H1 (cell line): ENCODE measurements at regions not wholly inside any gene's neighbourhood (a gene's known extent, or its start where the extent isn't known, plus 50 kb on each side); places are given as distances from the start of the nearest gene placed in this dataset.

Experiments used
- CTCF ChIA-PET: fragments of 300-600 bp; sonication (Branson Sonifier 250); formaldehyde crosslinking; loops from one replicate; lab custom pipeline; 2021; ENCODE audit not compliant: partially characterized antibody; lab: Charles Lee
- POLR2A ChIA-PET: fragments of 300-600 bp; sonication (Branson Sonifier 250); formaldehyde crosslinking; loops from one replicate; lab custom pipeline; 2021; ENCODE audit warnings: inconsistent platforms; ENCODE audit not compliant: partially characterized antibody; lab: Charles Lee
- DNase-seq, 2 experiments: peaks; one replicate each; pipeline versions ENCODE4 v3.0.0 to v3.0.0-alpha.2; 2010 to 2022; ENCODE audit warnings: low spot score in 2 of 2, low read depth in 1 of 2, mixed read lengths in 1 of 2
- FAIRE-seq: peaks from 2 replicates; lab custom pipeline; 2011; peaks lifted over from hg19 to GRCh38; lab: Jason Lieb, UNC
- H2AFZ ChIP-seq: 2 replicates; pipeline ENCODE4 v1.8.1; 2012; ENCODE audit warnings: low read length, inconsistent platforms
- H2AK5ac ChIP-seq: 2 replicates; pipeline ENCODE4 v1.6.1; 2013; ENCODE audit warnings: low read depth, low read length
- H2BK120ac ChIP-seq: replicated peaks from 2 replicates; pipeline ENCODE3; 2013; ENCODE audit warnings: low read depth, low read length, inconsistent platforms
- H2BK12ac ChIP-seq: 2 replicates; pipeline ENCODE4 v1.6.1; 2013; ENCODE audit warnings: low read depth, low read length
- H2BK15ac ChIP-seq: 2 replicates; pipeline ENCODE4 v1.6.1; 2013; ENCODE audit warnings: low read length
- H2BK20ac ChIP-seq: 2 replicates; pipeline ENCODE4 v1.6.1; 2013; ENCODE audit warnings: low read length
- H2BK5ac ChIP-seq: 2 replicates; pipeline ENCODE4 v1.6.1; 2013; ENCODE audit warnings: low read depth, low read length
- H3K14ac ChIP-seq: 2 replicates; pipeline ENCODE4 v1.6.1; 2013; ENCODE audit warnings: inconsistent platforms; ENCODE audit not compliant: insufficient read length
- H3K18ac ChIP-seq: 2 replicates; pipeline ENCODE4 v1.6.1; 2013; ENCODE audit warnings: low read length; ENCODE audit errors: extremely low read depth
- H3K23ac ChIP-seq: 2 replicates; pipeline ENCODE4 v1.6.1; 2013; ENCODE audit warnings: inconsistent platforms; ENCODE audit not compliant: insufficient read length
- H3K23me2 ChIP-seq: 2 replicates; pipeline ENCODE4 v1.6.1; 2013; ENCODE audit warnings: low read depth, low read length
- H3K27ac ChIP-seq: 2 replicates; pipeline ENCODE4 v1.6.1; 2011; ENCODE audit warnings: low read depth, low read length, inconsistent platforms
- H3K27me3 ChIP-seq, 4 experiments: replicated peaks in 1 of 4; 1 replicate in 1 of 4; 2 replicates in 3 of 4; pipeline versions ENCODE4 v1.6.1 to v1.8.1; 2011 to 2013; ENCODE audit warnings: low read length in 3 of 4, mild to moderate bottlenecking in 3 of 4, inconsistent platforms in 2 of 4, mixed read lengths in 2 of 4, moderate library complexity in 1 of 4; ENCODE audit not compliant: control insufficient read depth in 3 of 4, insufficient read depth in 3 of 4; ENCODE audit errors: extremely low read depth in 1 of 4
- H3K36me3 ChIP-seq, 4 experiments: 2 replicates each; pipeline versions ENCODE4 v1.6.1 to v1.8.1; 2011 to 2013; ENCODE audit warnings: mild to moderate bottlenecking in 4 of 4, low read length in 3 of 4, moderate library complexity in 2 of 4, control low read depth in 1 of 4, inconsistent platforms in 1 of 4; ENCODE audit not compliant: insufficient read depth in 4 of 4, control insufficient read depth in 2 of 4
- H3K4ac ChIP-seq: replicated peaks from 2 replicates; pipeline ENCODE3; 2013; ENCODE audit warnings: low read length, low read depth, mixed read lengths, inconsistent platforms; ENCODE audit not compliant: insufficient read length
- H3K4me1 ChIP-seq, 4 experiments: replicated peaks in 1 of 4; 1 replicate in 1 of 4; 2 replicates in 3 of 4; pipeline versions ENCODE4 v1.6.1 to v1.8.1; 2011 to 2013; ENCODE audit warnings: low read length in 3 of 4, inconsistent platforms in 2 of 4, mixed read lengths in 1 of 4; ENCODE audit not compliant: insufficient read depth in 4 of 4, control insufficient read depth in 3 of 4
- H3K4me2 ChIP-seq, 2 experiments: 2 replicates each; pipeline versions ENCODE4 v1.6.1 to v1.8.1; 2011 to 2013; ENCODE audit warnings: low read depth in 2 of 2, low read length in 2 of 2, control low read depth in 1 of 2, inconsistent platforms in 1 of 2, mild to moderate bottlenecking in 1 of 2; ENCODE audit not compliant: insufficient read depth in 1 of 2
- H3K4me3 ChIP-seq, 4 experiments: fragments of 200-600, 300-600 bp in 1 of 4; sonication (generic), shearing (Covaris generic), sonication (Bioruptor Twin) in 1 of 4; 2 replicates each; pipeline versions ENCODE4 v1.5.1 to v1.8.1; 2011 to 2016; ENCODE audit warnings: low read length in 4 of 4, low read depth in 3 of 4, control low read depth in 2 of 4, inconsistent platforms in 2 of 4, mild to moderate bottlenecking in 2 of 4, mixed read lengths in 1 of 4, moderate library complexity in 1 of 4; ENCODE audit not compliant: insufficient read depth in 2 of 4; ENCODE audit errors: extremely low read depth in 1 of 4
- H3K56ac ChIP-seq: replicated peaks from 2 replicates; pipeline ENCODE3; 2013; ENCODE audit warnings: low read depth, mild to moderate bottlenecking, mixed read lengths, low read length, inconsistent platforms; ENCODE audit not compliant: insufficient read length
- H3K79me1 ChIP-seq: 2 replicates; pipeline ENCODE4 v1.6.1; 2013; ENCODE audit warnings: low read depth, low read length, control low read depth
- H3K79me2 ChIP-seq, 2 experiments: 2 replicates each; pipeline versions ENCODE4 v1.6.1 to v1.8.1; 2012 to 2013; ENCODE audit warnings: low read length in 2 of 2, mild to moderate bottlenecking in 2 of 2, inconsistent platforms in 1 of 2; ENCODE audit not compliant: insufficient read depth in 2 of 2, control insufficient read depth in 1 of 2
- H3K9ac ChIP-seq, 4 experiments: replicated peaks in 1 of 4; 1 replicate in 1 of 4; 2 replicates in 3 of 4; pipeline versions ENCODE4 v1.6.1 to v1.8.1; 2011 to 2013; ENCODE audit warnings: low read depth in 3 of 4, low read length in 3 of 4, control low read depth in 2 of 4, mild to moderate bottlenecking in 2 of 4, moderate library complexity in 2 of 4, inconsistent platforms in 1 of 4; ENCODE audit errors: extremely low read depth in 1 of 4
- H3K9me3 ChIP-seq, 2 experiments: 2 replicates each; pipeline versions ENCODE4 v1.6.1 to v1.8.1; 2012 to 2013; ENCODE audit warnings: mild to moderate bottlenecking in 2 of 2, moderate library complexity in 2 of 2, control low read depth in 1 of 2, inconsistent platforms in 1 of 2, low read depth in 1 of 2, low read length in 1 of 2, mixed read lengths in 1 of 2; ENCODE audit not compliant: insufficient read depth in 2 of 2
- H4K20me1 ChIP-seq, 2 experiments: replicated peaks in 1 of 2; 2 replicates each; pipeline versions ENCODE3 to v1.8.1; 2011 to 2013; ENCODE audit warnings: inconsistent platforms in 2 of 2, low read length in 2 of 2, mild to moderate bottlenecking in 1 of 2; ENCODE audit not compliant: insufficient read depth in 2 of 2, control insufficient read depth in 1 of 2
- H4K5ac ChIP-seq: 2 replicates; pipeline ENCODE4 v1.6.1; 2013; ENCODE audit warnings: low read length, low read depth, mixed read lengths, inconsistent platforms; ENCODE audit not compliant: insufficient read length
- H4K8ac ChIP-seq: 2 replicates; pipeline ENCODE4 v1.8.0; 2013; ENCODE audit warnings: mild to moderate bottlenecking, moderate library complexity, low read length, inconsistent platforms; ENCODE audit not compliant: insufficient read depth; ENCODE audit errors: extremely low read depth
- H4K91ac ChIP-seq: replicated peaks from 2 replicates; pipeline ENCODE3; 2013; ENCODE audit warnings: low read length, mixed read lengths, inconsistent platforms; ENCODE audit not compliant: insufficient read length
- CHD1 ChIP-seq: IDR thresholded peaks from 2 replicates; pipeline ENCODE4 v1.6.1; 2012; ENCODE audit warnings: low read depth, low read length, improper control_type of control experiment
- HDAC6 ChIP-seq: IDR thresholded peaks from one replicate; pipeline ENCODE4 v1.7.1; 2012; ENCODE audit warnings: low read depth, mild to moderate bottlenecking, inconsistent platforms, low read length, moderate library complexity
- WGBS, 2 experiments: shearing (Covaris generic) in 1 of 2; methylation state at CpG; one replicate each; pipeline versions ENCODE4 v1.1.6 to v1.1.7; 2013 to 2015; ENCODE audit warnings: low lambda C conversion rate in 2 of 2, mixed read lengths in 2 of 2, inconsistent platforms in 1 of 2, low coverage in 1 of 2, missing lambda C conversion rate in 1 of 2; ENCODE audit not compliant: insufficient replicate concordance in 2 of 2, insufficient coverage in 1 of 2, insufficient read length in 1 of 2; ENCODE audit errors: extremely low coverage in 1 of 2, missing lambda C conversion rate in 1 of 2; 5-methylcytosine and 5-hydroxymethylcytosine counted together

DNA sequence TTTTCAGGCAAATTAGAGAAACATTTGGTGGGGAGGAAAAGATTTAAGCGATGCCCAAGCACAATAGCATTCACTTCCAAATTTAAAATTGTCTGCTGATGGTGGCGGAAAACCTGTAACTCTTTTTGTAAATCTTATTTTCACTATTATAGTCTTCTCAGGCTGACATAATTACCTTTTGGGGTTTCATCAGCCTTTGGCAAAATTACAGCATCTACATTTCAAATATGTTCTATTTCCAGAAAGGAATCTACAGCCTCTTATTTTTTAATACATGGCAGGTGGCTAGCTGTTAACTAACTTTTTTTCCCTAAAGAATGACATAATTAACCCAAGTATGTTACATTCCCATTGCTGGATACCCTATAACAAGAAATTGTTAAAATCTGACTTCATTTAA, 391.5 kb upstream of the CCDC54 start:
- Histone ChIP-seq H3K79me2 (no peaks in the 10 kb centered on the region), H3K4me2 (no peak overlapping the region), H4K20me1 (no peaks in the 10 kb centered on the region), H4K5ac (no peak overlapping the region), H2AK5ac (no peak overlapping the region), H2BK120ac (no peak overlapping the region), H3K18ac (no peak overlapping the region), H2BK15ac (no peak overlapping the region), H3K23ac (no peak overlapping the region), H3K79me1 (no peaks in the 10 kb centered on the region), H3K14ac (no peak overlapping the region), H4K8ac (no peak overlapping the region), H3K27me3 (no peaks in the 10 kb centered on the region), H3K4me1 (no peaks in the 10 kb centered on the region), H3K4ac (no peak overlapping the region), H4K91ac (no peak overlapping the region), H2BK20ac (no peak overlapping the region), H3K36me3 (peaks cover 0 to 4% (median 0%) of the 10 kb centered on the region in 4 experiments; a peak in 1 of 8 replicates), H3K4me3 (no peak overlapping the region), H3K27ac (no peak overlapping the region), H2BK12ac (no peak overlapping the region), H2AFZ (no peak overlapping the region), H3K56ac (no peak overlapping the region), H3K9me3 (0 out of 4 replicates have a peak, but pooled peaks cover 0 to 5% of the 10 kb centered on the region in 2 experiments), H2BK5ac (no peak overlapping the region), H3K9ac (no peak overlapping the region), H3K23me2 (no peaks in the 10 kb centered on the region)
- 100% methylated on average over 2 of the region's 2 CpGs; no CpG with 5 or more reads in 1 of the 2 experiments for WGBS, 2 experiments
- ChIA-PET CTCF (interaction anchor here (1.1 kb wide), 1 partner anchor 162 kb away, joined by 3 read pairs; no protein-coding TSS in a partner anchor), POLR2A (no interaction called here)
- no peak for TF ChIP-seq CHD1
- TF ChIP-seq HDAC6, result no peak
- FAIRE-seq (no peak), DNase-seq (no peak)
